GM12892 (cell line): ENCODE measurements at regions not wholly inside any gene's neighbourhood (a gene's known extent, or its start where the extent isn't known, plus 50 kb on each side); places are given as distances from the start of the nearest gene placed in this dataset.

Experiments used
- POLR2A ChIP-seq: IDR thresholded peaks from 2 replicates; pipeline ENCODE4 v1.6.1; 2011; ENCODE audit warnings: low read depth, low read length, control low read depth
- POLR2AphosphoS5 ChIP-seq: IDR thresholded peaks from 2 replicates; pipeline ENCODE4 v1.6.1; 2011; ENCODE audit warnings: low read depth, low read length, control low read depth

DNA sequence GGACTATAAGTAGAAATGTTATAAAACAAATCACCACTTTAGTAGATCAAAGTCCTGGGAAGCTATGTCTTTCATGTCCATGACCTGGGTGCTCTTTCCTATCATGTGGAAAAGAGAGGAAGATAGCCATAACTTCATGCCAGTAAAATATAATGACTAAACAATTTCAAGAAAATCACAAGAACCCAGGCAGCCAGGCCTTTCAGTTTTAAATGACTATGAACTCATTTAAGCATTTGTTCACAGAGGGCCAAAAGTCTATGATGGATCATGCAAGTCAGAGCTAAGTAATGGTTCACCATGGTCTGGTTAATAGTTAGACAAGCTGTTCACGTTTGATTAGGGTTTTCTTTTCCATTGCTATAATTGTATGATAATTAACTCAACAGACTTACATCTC lies 155.8 kb downstream of the PPARGC1A start:
- TF ChIP-seq POLR2AphosphoS5 (no peak), POLR2A (no peak)
